ENCODE measurements at regions not wholly inside any gene's neighbourhood (a gene's known extent, or its start where the extent isn't known, plus 50 kb on each side); places are given as distances from the start of the nearest gene placed in this dataset.

GRCh38 chr5:166493612-166494011, 1797.8 kb upstream of the WWC1 start (continued):
- no peak for TF ChIP-seq FOXO4 (CRISPR knock-in tag; conservative IDR thresholded peaks at IDR 0.05)
- no peak for TF ChIP-seq ZNF788 (CRISPR knock-in tag; IDR thresholded peaks at IDR 0.05; ENCODE audit: borderline replicate concordance)

- no peaks in the 10 kb centered on the region for H3K36me3 ChIP-seq (replicated peaks in 1 of 2; ENCODE audit: control insufficient read depth in 1 of 2, insufficient read depth in 2 of 2, low read length in 2 of 2)
- no peaks in the 10 kb centered on the region for H3K27me3 ChIP-seq (ENCODE audit: control insufficient read depth in 1 of 2, insufficient read depth in 2 of 2, low read length in 2 of 2)
- no TSS peak for BruUV-seq (replicated peaks)
- in situ Hi-C loops (cut with HindIII; ENCODE audit: extremely low pct_ligation_motif_present, low pct_unique_long_range_greater_than_20kb), result no loop called here
- TF ChIP-seq MXD1 (CRISPR knock-in tag; IDR thresholded peaks at IDR 0.05) (no peak), RXRA (CRISPR knock-in tag; IDR thresholded peaks at IDR 0.05) (no peak), DNMT1 (CRISPR knock-in tag; IDR thresholded peaks at IDR 0.05) (no peak), RARA (CRISPR knock-in tag; IDR thresholded peaks at IDR 0.05) (no peak), POLR2A (IDR thresholded peaks at IDR 0.05; ENCODE audit: insufficient read depth in 1 of 2, low read depth in 2 of 2, low read length in 2 of 2) (no peak), SNAPC2 (CRISPR knock-in tag; IDR thresholded peaks at IDR 0.05) (no peak), TGIF2 (CRISPR knock-in tag; IDR thresholded peaks at IDR 0.05) (no peak), ZNF646 (CRISPR knock-in tag; IDR thresholded peaks at IDR 0.05) (no peak), ZKSCAN1 (IDR thresholded peaks at IDR 0.05; ENCODE audit: low read length) (no peak), RNF2 (conservative IDR thresholded peaks at IDR 0.05; ENCODE audit: low read depth) (no peak), KDM6A (CRISPR knock-in tag; IDR thresholded peaks at IDR 0.05; ENCODE audit: low read depth) (no peak)
- ChIA-PET CTCF (ENCODE audit: low intra/inter-chr PET ratio, low total read pairs) (no interaction called here), POLR2A (no interaction called here)
- no peak overlapping the region for H3K4me2 ChIP-seq (ENCODE audit: low read depth, low read length)
- no peaks in the 10 kb centered on the region for H4K20me1 ChIP-seq (ENCODE audit: insufficient read depth, low read length)
- H3K9ac ChIP-seq (ENCODE audit: insufficient read depth, low read depth, low read length), result no peak overlapping the region
- ATAC-seq, result no peak
- H3K79me2 ChIP-seq (ENCODE audit: insufficient read depth, low read length), result no peaks in the 10 kb centered on the region
- H3K27ac ChIP-seq (ENCODE audit: extremely low read length, insufficient read depth, low read length), result no peak overlapping the region
- intact Hi-C loops (cut with micrococcal nuclease; ENCODE audit: unreplicated experiment), result no loop called here
- no peak overlapping the region for H2AFZ ChIP-seq (ENCODE audit: low read length)
- peaks cover 67% of the 10 kb centered on the region for H3K9me3 ChIP-seq (ENCODE audit: low read length)
- H3K4me3 ChIP-seq (replicated peaks in 1 of 3; ENCODE audit: insufficient read depth in 1 of 3, low read depth in 2 of 3, low read length in 3 of 3), result no peak overlapping the region
- DNase-seq (ENCODE audit: low spot score), result no peak
- 14% methylated on average over 3 of the region's 3 CpGs for WGBS (ENCODE audit: low lambda C conversion rate)
- H3K4me1 ChIP-seq (ENCODE audit: insufficient read depth, low read length), result no peaks in the 10 kb centered on the region
- FAIRE-seq, result no peak
Observed at GRCh38 chr5:166497496-166498104, 1793.8 kb upstream of the WWC1 start.
